ENCODE measurements at regions not wholly inside any gene's neighbourhood (a gene's known extent, or its start where the extent isn't known, plus 50 kb on each side); places are given as distances from the start of the nearest gene placed in this dataset.
"Not testable (repeated sequence)": the region's sequence is repeated elsewhere in the genome, so short reads cannot be mapped to it uniquely, and the experiment has no call there.

DNA sequence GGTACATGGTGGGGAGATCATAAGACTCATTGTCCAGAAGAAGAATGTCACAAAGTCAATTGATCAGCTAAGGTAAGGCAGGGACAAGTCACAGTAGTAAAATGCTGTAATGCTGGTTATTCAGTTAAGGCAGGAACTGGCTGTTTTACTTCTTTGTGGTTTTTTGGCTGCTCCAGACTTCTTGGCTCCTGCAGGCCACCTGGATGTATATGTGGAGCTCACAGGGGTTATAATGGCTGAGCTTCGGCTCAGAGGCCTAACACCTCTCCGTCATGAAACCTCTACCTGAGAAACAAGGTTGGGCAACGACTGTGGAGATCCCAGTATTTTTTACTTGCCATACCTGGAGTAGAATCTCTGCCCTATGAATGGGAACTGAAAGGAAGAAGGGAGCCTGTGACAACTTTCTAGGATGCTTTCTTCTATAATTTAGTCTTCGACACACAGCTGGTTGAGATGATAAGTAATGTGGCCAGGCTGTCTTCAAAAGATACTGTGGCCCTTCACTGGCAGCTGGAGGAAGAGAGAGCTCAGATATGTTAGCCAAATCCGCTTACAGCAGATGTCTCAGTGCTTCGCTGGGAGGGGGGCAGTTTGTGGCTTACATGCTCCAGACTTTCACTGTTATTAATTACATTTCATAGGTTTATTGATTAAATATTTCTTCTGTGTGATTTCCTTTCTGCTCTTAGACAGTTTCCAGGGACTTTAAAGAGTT is 887.8 kb downstream of the IGSF11 start:
- 81 to 85% methylated on average over 6 of the region's 6 CpGs for WGBS, 2 donors
- no peak overlapping the region for H3K27ac ChIP-seq (ENCODE audit: low read depth in 2 of 2, low read length in 1 of 2)

GRCh38 chr3:118151164-118151563 is 883.5 kb downstream of the IGSF11 start:
- Histone ChIP-seq H3K4me1 (ENCODE audit: control insufficient read depth in 2 of 2, insufficient read depth in 2 of 2, low read length in 1 of 2) (no peaks in the 10 kb centered on the region), H3K27ac (ENCODE audit: low read depth in 2 of 2, low read length in 1 of 2) (no peak overlapping the region), H3K4me3 (ENCODE audit: low read depth in 1 of 2, low read length in 2 of 2) (no peak overlapping the region), H3K9me3 (ENCODE audit: control insufficient read depth in 2 of 2, insufficient read depth in 1 of 2, low read depth in 1 of 2, low read length in 1 of 2) (no peaks in the 10 kb centered on the region), H3K36me3 (ENCODE audit: control insufficient read depth in 2 of 2, insufficient read depth in 2 of 2, low read length in 1 of 2) (no peaks in the 10 kb centered on the region), H3K27me3 (ENCODE audit: control insufficient read depth in 1 of 2, insufficient read depth in 2 of 2, low read length in 2 of 2) (no peaks in the 10 kb centered on the region)

More for the DNA sequence above, 887.8 kb downstream of the IGSF11 start:
- no peaks in the 10 kb centered on the region for H3K36me3 ChIP-seq (ENCODE audit: control insufficient read depth in 2 of 2, insufficient read depth in 2 of 2, low read length in 1 of 2)
- no peak overlapping the region for H3K4me3 ChIP-seq (ENCODE audit: low read depth in 1 of 2, low read length in 2 of 2)
- peaks cover 0 to 6% of the 10 kb centered on the region in 2 donors for H3K9me3 ChIP-seq (ENCODE audit: control insufficient read depth in 2 of 2, insufficient read depth in 1 of 2, low read depth in 1 of 2, low read length in 1 of 2)
- no peaks in the 10 kb centered on the region for H3K4me1 ChIP-seq (ENCODE audit: control insufficient read depth in 2 of 2, insufficient read depth in 2 of 2, low read length in 1 of 2)
- no peaks in the 10 kb centered on the region for H3K27me3 ChIP-seq (ENCODE audit: control insufficient read depth in 1 of 2, insufficient read depth in 2 of 2, low read length in 2 of 2)

GRCh38 chr3:118162627-118163588 is 871.7 kb downstream of the IGSF11 start:
- 83 to 84% methylated on average over 12 of the region's 12 CpGs for WGBS, 2 donors
- not testable (repeated sequence) for H3K4me3 ChIP-seq (ENCODE audit: low read depth in 1 of 2, low read length in 2 of 2); H3K27ac ChIP-seq (ENCODE audit: low read depth in 2 of 2, low read length in 1 of 2); H3K36me3 ChIP-seq (ENCODE audit: control insufficient read depth in 2 of 2, insufficient read depth in 2 of 2, low read length in 1 of 2); H3K9me3 ChIP-seq (ENCODE audit: control insufficient read depth in 2 of 2, insufficient read depth in 1 of 2, low read depth in 1 of 2, low read length in 1 of 2); H3K4me1 ChIP-seq (ENCODE audit: control insufficient read depth in 2 of 2, insufficient read depth in 2 of 2, low read length in 1 of 2); H3K27me3 ChIP-seq (ENCODE audit: control insufficient read depth in 1 of 2, insufficient read depth in 2 of 2, low read length in 2 of 2)

DNA sequence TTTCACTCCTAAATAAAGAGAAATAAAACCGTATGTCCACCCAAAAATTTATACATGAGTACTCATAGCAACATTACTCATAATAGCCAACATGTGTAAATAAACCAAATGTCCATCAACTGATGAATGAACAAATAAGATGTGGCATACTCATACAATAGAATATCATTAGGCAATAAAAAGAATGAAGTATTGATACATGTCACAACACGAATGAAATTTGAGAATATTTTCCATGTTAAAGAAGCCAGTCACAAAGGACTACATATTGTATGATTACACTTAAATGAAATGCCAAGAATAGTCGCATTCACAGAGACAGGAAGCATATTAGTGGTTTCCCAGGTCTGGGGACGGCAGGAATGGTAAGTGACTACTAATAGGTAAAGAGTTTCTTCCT is 869.2 kb downstream of the IGSF11 start:
- Histone ChIP-seq H3K4me1 (ENCODE audit: control insufficient read depth in 2 of 2, insufficient read depth in 2 of 2, low read length in 1 of 2) (no peaks in the 10 kb centered on the region), H3K36me3 (ENCODE audit: control insufficient read depth in 2 of 2, insufficient read depth in 2 of 2, low read length in 1 of 2) (no peaks in the 10 kb centered on the region), H3K4me3 (ENCODE audit: low read depth in 1 of 2, low read length in 2 of 2) (no peak overlapping the region), H3K27ac (ENCODE audit: low read depth in 2 of 2, low read length in 1 of 2) (no peak overlapping the region), H3K27me3 (ENCODE audit: control insufficient read depth in 1 of 2, insufficient read depth in 2 of 2, low read length in 2 of 2) (no peaks in the 10 kb centered on the region), H3K9me3 (ENCODE audit: control insufficient read depth in 2 of 2, insufficient read depth in 1 of 2, low read depth in 1 of 2, low read length in 1 of 2) (peaks cover 2 to 3% of the 10 kb centered on the region in 2 donors)
- 56 to 65% methylated on average over 4 of the region's 4 CpGs for WGBS, 2 donors

- no peak overlapping the region for H3K27ac ChIP-seq (ENCODE audit: low read depth in 2 of 2, low read length in 1 of 2)
- no peaks in the 10 kb centered on the region for H3K4me1 ChIP-seq (ENCODE audit: control insufficient read depth in 2 of 2, insufficient read depth in 2 of 2, low read length in 1 of 2)
- H3K9me3 ChIP-seq (ENCODE audit: control insufficient read depth in 2 of 2, insufficient read depth in 1 of 2, low read depth in 1 of 2, low read length in 1 of 2), result peaks cover 3 to 9% of the 10 kb centered on the region in 2 donors
- no peaks in the 10 kb centered on the region for H3K27me3 ChIP-seq (ENCODE audit: control insufficient read depth in 1 of 2, insufficient read depth in 2 of 2, low read length in 2 of 2)
- H3K36me3 ChIP-seq (ENCODE audit: control insufficient read depth in 2 of 2, insufficient read depth in 2 of 2, low read length in 1 of 2), result no peaks in the 10 kb centered on the region
- no peak overlapping the region for H3K4me3 ChIP-seq (ENCODE audit: low read depth in 1 of 2, low read length in 2 of 2)
- WGBS, 2 donors, result 46 to 64% methylated on average over 2 of the region's 2 CpGs
Observed at GRCh38 chr3:118167571-118167970, 867.1 kb downstream of the IGSF11 start.

GRCh38 chr3:118168175-118168574 is 866.5 kb downstream of the IGSF11 start:
- Histone ChIP-seq H3K27me3 (ENCODE audit: control insufficient read depth in 1 of 2, insufficient read depth in 2 of 2, low read length in 2 of 2) (no peaks in the 10 kb centered on the region), H3K36me3 (ENCODE audit: control insufficient read depth in 2 of 2, insufficient read depth in 2 of 2, low read length in 1 of 2) (no peaks in the 10 kb centered on the region), H3K9me3 (ENCODE audit: control insufficient read depth in 2 of 2, insufficient read depth in 1 of 2, low read depth in 1 of 2, low read length in 1 of 2) (peaks cover 0 to 9% of the 10 kb centered on the region in 2 donors), H3K27ac (ENCODE audit: low read depth in 2 of 2, low read length in 1 of 2) (no peak overlapping the region), H3K4me1 (ENCODE audit: control insufficient read depth in 2 of 2, insufficient read depth in 2 of 2, low read length in 1 of 2) (no peaks in the 10 kb centered on the region), H3K4me3 (ENCODE audit: low read depth in 1 of 2, low read length in 2 of 2) (no peak overlapping the region)
- WGBS, 2 donors, result 74 to 79% methylated on average over 4 of the region's 4 CpGs

DNA sequence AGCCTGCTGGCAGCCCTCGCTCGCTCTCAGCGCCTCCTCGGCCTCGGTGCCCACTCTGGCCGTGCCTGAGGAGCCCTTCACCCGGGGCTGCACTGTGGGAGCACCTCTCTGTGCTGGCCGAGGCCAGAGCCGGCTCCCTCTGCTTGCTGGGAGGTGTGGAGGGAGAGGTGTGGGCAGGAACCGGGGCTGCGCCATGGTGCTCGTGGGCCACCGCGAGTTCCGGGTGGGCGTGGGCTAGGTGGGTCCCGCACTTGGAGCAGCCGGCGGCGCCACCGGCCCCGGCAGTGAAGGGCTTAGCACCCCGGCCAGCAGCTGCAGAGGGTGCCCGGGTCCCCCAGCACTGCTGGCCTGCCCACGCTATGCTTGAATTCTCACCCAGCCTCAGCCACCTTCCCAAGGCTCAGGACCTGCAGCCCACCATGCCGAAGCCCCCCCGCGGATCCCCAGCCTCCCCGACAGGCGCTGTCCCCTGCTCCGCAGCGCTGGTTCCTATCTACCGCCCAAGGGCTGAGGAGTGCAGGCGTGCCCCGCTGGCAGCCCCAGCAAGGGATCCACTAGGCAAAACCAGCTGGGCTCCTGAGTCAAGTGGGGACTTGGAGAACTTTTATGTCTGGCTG is 863.3 kb downstream of the IGSF11 start:
- no peaks in the 10 kb centered on the region for H3K4me1 ChIP-seq (ENCODE audit: control insufficient read depth in 2 of 2, insufficient read depth in 2 of 2, low read length in 1 of 2)
- no peaks in the 10 kb centered on the region for H3K27me3 ChIP-seq (ENCODE audit: control insufficient read depth in 1 of 2, insufficient read depth in 2 of 2, low read length in 2 of 2)
- peaks cover 0 to 9% of the 10 kb centered on the region in 2 donors for H3K9me3 ChIP-seq (ENCODE audit: control insufficient read depth in 2 of 2, insufficient read depth in 1 of 2, low read depth in 1 of 2, low read length in 1 of 2)
- no peak overlapping the region for H3K27ac ChIP-seq (ENCODE audit: low read depth in 2 of 2, low read length in 1 of 2)
- 94 to 95% methylated on average over 33 to 35 of the region's 35 CpGs for WGBS, 2 donors
- H3K36me3 ChIP-seq (ENCODE audit: control insufficient read depth in 2 of 2, insufficient read depth in 2 of 2, low read length in 1 of 2), result no peaks in the 10 kb centered on the region
- H3K4me3 ChIP-seq (ENCODE audit: low read depth in 1 of 2, low read length in 2 of 2), result no peak overlapping the region

- no peak overlapping the region for H3K4me3 ChIP-seq (ENCODE audit: low read depth in 1 of 2, low read length in 2 of 2)
- no peak overlapping the region for H3K27ac ChIP-seq (ENCODE audit: low read depth in 2 of 2, low read length in 1 of 2)
- H3K9me3 ChIP-seq (ENCODE audit: control insufficient read depth in 2 of 2, insufficient read depth in 1 of 2, low read depth in 1 of 2, low read length in 1 of 2), result no peaks in the 10 kb centered on the region
- no peaks in the 10 kb centered on the region for H3K36me3 ChIP-seq (ENCODE audit: control insufficient read depth in 2 of 2, insufficient read depth in 2 of 2, low read length in 1 of 2)
- no peaks in the 10 kb centered on the region for H3K4me1 ChIP-seq (ENCODE audit: control insufficient read depth in 2 of 2, insufficient read depth in 2 of 2, low read length in 1 of 2)
- H3K27me3 ChIP-seq (ENCODE audit: control insufficient read depth in 1 of 2, insufficient read depth in 2 of 2, low read length in 2 of 2), result no peaks in the 10 kb centered on the region
Observed at GRCh38 chr3:118180853-118181252, 853.8 kb downstream of the IGSF11 start.

DNA sequence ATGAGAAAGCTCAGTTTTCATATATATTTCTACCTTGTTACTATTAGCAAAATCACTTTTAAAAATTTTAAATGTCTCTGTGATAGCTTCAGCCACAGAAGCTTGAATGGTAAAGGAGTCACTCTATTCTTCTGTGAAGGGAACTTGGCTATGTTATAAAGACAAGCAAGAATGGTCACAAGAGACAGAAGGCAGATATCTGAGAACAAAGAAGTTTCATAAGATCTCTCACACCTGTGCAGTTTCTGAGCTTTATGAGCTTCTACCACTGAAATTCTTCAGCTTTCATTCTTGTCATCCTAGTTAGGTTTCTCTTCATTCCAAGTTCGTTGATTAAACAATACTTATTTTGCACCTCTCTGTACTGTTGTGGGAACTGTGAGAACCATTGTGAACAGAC is 853.4 kb downstream of the IGSF11 start:
- Histone ChIP-seq H3K36me3 (ENCODE audit: control insufficient read depth in 2 of 2, insufficient read depth in 2 of 2, low read length in 1 of 2) (no peaks in the 10 kb centered on the region), H3K4me3 (ENCODE audit: low read depth in 1 of 2, low read length in 2 of 2) (no peak overlapping the region), H3K4me1 (ENCODE audit: control insufficient read depth in 2 of 2, insufficient read depth in 2 of 2, low read length in 1 of 2) (no peaks in the 10 kb centered on the region), H3K9me3 (ENCODE audit: control insufficient read depth in 2 of 2, insufficient read depth in 1 of 2, low read depth in 1 of 2, low read length in 1 of 2) (no peaks in the 10 kb centered on the region), H3K27ac (ENCODE audit: low read depth in 2 of 2, low read length in 1 of 2) (no peak overlapping the region), H3K27me3 (ENCODE audit: control insufficient read depth in 1 of 2, insufficient read depth in 2 of 2, low read length in 2 of 2) (no peaks in the 10 kb centered on the region)
- WGBS, 2 donors, result 36 to 42% methylated on average over 1 of the region's 1 CpG

Measured in esophagus (tissue), 2 donors.